ENCODE measurements at regions not wholly inside any gene's neighbourhood (a gene's known extent, or its start where the extent isn't known, plus 50 kb on each side); places are given as distances from the start of the nearest gene placed in this dataset.

- Histone ChIP-seq H3K27ac (ENCODE audit: low read length) (no peak overlapping the region), H3K9me3 (ENCODE audit: control insufficient read depth, insufficient read depth, low read length) (no peaks in the 10 kb centered on the region), H3K36me3 (ENCODE audit: control insufficient read depth, insufficient read depth, low read length) (no peaks in the 10 kb centered on the region), H3K4me3 (ENCODE audit: low read length) (no peak overlapping the region), H3K4me1 (ENCODE audit: control insufficient read depth, insufficient read depth, low read length) (peaks cover 34% of the 10 kb centered on the region), H3K27me3 (ENCODE audit: control insufficient read depth, insufficient read depth, low read length) (no peaks in the 10 kb centered on the region)
- Mint-ChIP-seq H3K27ac (no peak overlapping the region), H3K4me1 (peaks cover 36 to 39% of the 10 kb centered on the region in 2 donors), H3K27me3 (ENCODE audit: low read depth in 2 of 2) (peaks cover 7 to 17% of the 10 kb centered on the region in 2 donors), H3K4me3 (peak overlapping the region; percentile 21), H3K36me3 (no peaks in the 10 kb centered on the region), H3K9me3 (peaks cover 0 to 4% of the 10 kb centered on the region in 2 donors)
- intact Hi-C loops (cut with micrococcal nuclease): no loop called here
- DNase-seq (no peak), ATAC-seq (no peak)
- TF ChIP-seq CTCF (IDR thresholded peaks at IDR 0.05): no peak
- 94% methylated on average over 33 of the region's 33 CpGs for WGBS (ENCODE audit: insufficient coverage)
These were observed 207.4 kb downstream of the DLL1 start for GRCh38 chr6:170083236-170084051.

- Mint-ChIP-seq H3K4me1 (peaks cover 28 to 32% of the 10 kb centered on the region in 2 donors), H3K36me3 (no peaks in the 10 kb centered on the region), H3K9me3 (peaks cover 0 to 4% of the 10 kb centered on the region in 2 donors), H3K27ac (no peak overlapping the region), H3K4me3 (peak overlapping the region; percentile 21), H3K27me3 (ENCODE audit: low read depth in 2 of 2) (peaks cover 7 to 18% of the 10 kb centered on the region in 2 donors)
- intact Hi-C loops (cut with micrococcal nuclease): no loop called here
- Histone ChIP-seq H3K4me3 (ENCODE audit: low read length) (no peak overlapping the region), H3K36me3 (ENCODE audit: control insufficient read depth, insufficient read depth, low read length) (no peaks in the 10 kb centered on the region), H3K9me3 (ENCODE audit: control insufficient read depth, insufficient read depth, low read length) (no peaks in the 10 kb centered on the region), H3K4me1 (ENCODE audit: control insufficient read depth, insufficient read depth, low read length) (peaks cover 27% of the 10 kb centered on the region), H3K27me3 (ENCODE audit: control insufficient read depth, insufficient read depth, low read length) (no peaks in the 10 kb centered on the region), H3K27ac (ENCODE audit: low read length) (no peak overlapping the region)
- DNase-seq (no peak), ATAC-seq (peak in 2 of 3 donors; percentile 28 to 34)
- no peak for TF ChIP-seq CTCF (IDR thresholded peaks at IDR 0.05)
- WGBS (ENCODE audit: insufficient coverage): 44% methylated on average over 9 of the region's 12 CpGs
These were observed 208.2 kb downstream of the DLL1 start for GRCh38 chr6:170082531-170083187.

GRCh38 chr6:170082067-170082466 lies 208.8 kb downstream of the DLL1 start:
- H3K27ac Mint-ChIP-seq: no peak overlapping the region

More at GRCh38 chr6:170082067-170082466, 208.8 kb downstream of the DLL1 start:
- WGBS (ENCODE audit: insufficient coverage): 80% methylated on average over 13 of the region's 13 CpGs
- Histone ChIP-seq H3K36me3 (ENCODE audit: control insufficient read depth, insufficient read depth, low read length) (no peaks in the 10 kb centered on the region), H3K4me1 (ENCODE audit: control insufficient read depth, insufficient read depth, low read length) (peaks cover 25% of the 10 kb centered on the region), H3K9me3 (ENCODE audit: control insufficient read depth, insufficient read depth, low read length) (no peaks in the 10 kb centered on the region), H3K27ac (ENCODE audit: low read length) (no peak overlapping the region), H3K27me3 (ENCODE audit: control insufficient read depth, insufficient read depth, low read length) (no peaks in the 10 kb centered on the region), H3K4me3 (ENCODE audit: low read length) (no peak overlapping the region)
- intact Hi-C loops (cut with micrococcal nuclease): no loop called here
- peaks cover 7 to 18% of the 10 kb centered on the region in 2 donors for H3K27me3 Mint-ChIP-seq (ENCODE audit: low read depth in 2 of 2)
- peaks cover 0 to 4% of the 10 kb centered on the region in 2 donors for H3K9me3 Mint-ChIP-seq
- H3K4me1 Mint-ChIP-seq: peaks cover 27 to 31% of the 10 kb centered on the region in 2 donors
- ATAC-seq (peak in 2 of 3 donors; percentile 69 to 73), DNase-seq (peak in 1 of 2 donors; percentile 14)
- no peak overlapping the region for H3K4me3 Mint-ChIP-seq
- H3K36me3 Mint-ChIP-seq: no peaks in the 10 kb centered on the region
- no peak for TF ChIP-seq CTCF (IDR thresholded peaks at IDR 0.05)

All from natural killer cell (primary cell).